ENCODE measurements at regions not wholly inside any gene's neighbourhood (a gene's known extent, or its start where the extent isn't known, plus 50 kb on each side); places are given as distances from the start of the nearest gene placed in this dataset.
"Not testable (repeated sequence)": the region's sequence is repeated elsewhere in the genome, so short reads cannot be mapped to it uniquely, and the experiment has no call there.

GRCh38 chr14:22390195-22390594 lies 198.8 kb downstream of the DAD1 start:
- no peak for DNase-seq (ENCODE audit: low read depth, low spot score)

- no peak for DNase-seq (ENCODE audit: low read depth, low spot score)
These were observed 200.1 kb downstream of the DAD1 start for GRCh38 chr14:22388669-22389595.

- no peak for DNase-seq (ENCODE audit: low read depth, low spot score)
These were observed 201.2 kb downstream of the DAD1 start for GRCh38 chr14:22387776-22388241.

DNA sequence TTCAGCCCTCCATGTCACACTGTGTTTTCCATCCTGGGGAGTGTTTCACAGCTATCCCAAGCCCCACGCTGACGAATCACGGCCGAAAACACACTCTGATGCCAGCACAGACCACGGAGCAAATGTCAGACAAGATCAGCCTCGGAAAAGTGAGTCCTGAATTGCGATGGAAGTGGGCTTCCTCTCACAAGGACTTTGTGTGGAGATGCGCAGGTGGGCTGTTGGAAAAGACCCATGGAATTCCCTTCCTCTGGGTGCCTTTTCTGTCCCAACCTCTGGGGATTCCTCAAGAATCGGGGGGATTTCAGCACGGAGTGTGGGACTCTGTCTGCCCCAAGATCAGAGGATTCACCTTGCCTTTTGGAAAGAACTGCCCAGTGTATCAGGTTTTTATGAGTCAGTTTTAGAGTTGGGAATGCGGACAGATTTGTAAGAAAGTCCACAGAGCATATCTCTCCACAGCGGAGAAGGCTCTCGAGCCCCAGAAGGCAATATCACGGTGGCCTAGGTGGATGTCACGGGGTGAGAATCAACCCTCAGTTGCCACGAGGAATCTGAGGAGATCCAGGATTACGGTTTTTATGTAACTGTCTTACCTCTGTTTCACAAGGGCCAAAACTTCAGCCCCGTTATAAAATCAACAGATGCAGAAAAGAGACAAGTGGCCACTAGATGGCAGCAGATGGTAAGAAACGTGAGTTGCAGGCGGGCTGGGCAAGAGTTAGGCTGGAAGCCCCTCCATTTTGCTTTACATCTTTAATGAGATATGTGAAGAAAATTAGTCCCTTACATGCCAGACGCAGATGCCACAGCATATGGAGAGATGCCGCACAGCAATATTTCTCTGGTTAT lies 201.9 kb downstream of the DAD1 start:
- peak; percentile 22 for DNase-seq (ENCODE audit: low read depth, low spot score)

DNA sequence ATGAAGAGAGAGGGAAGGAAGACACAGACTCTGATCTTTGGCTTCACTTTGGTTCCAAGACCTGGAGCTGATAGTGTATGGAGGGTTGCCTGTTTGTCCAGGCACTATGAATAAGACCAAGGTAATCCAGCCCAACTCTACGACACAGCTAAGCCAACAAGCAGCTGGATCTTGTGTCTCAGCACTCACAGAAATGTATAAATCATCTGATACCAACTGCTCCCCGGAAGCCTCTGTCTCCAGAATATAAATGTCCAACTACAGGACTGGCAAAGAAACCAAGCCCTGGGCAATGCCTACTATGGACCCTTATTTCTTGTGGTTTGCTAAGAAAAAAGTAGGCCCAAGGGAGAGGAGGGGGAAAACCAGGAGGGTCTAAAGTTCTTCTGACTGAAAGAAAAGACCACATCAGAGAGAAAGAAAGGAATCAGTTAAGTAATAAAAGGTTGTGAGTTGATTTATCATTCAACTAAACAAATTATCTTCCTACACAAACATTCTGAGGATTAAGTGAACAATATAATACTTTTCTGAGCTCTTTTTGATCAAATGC lies 204.0 kb downstream of the DAD1 start:
- no peak for DNase-seq (ENCODE audit: low read depth, low spot score)

GRCh38 chr14:22384167-22384549 lies 204.9 kb downstream of the DAD1 start:
- DNase-seq (ENCODE audit: low read depth, low spot score): no peak

- DNase-seq (ENCODE audit: low read depth, low spot score): no peak
These were observed 205.4 kb downstream of the DAD1 start for GRCh38 chr14:22383515-22384166.

DNA sequence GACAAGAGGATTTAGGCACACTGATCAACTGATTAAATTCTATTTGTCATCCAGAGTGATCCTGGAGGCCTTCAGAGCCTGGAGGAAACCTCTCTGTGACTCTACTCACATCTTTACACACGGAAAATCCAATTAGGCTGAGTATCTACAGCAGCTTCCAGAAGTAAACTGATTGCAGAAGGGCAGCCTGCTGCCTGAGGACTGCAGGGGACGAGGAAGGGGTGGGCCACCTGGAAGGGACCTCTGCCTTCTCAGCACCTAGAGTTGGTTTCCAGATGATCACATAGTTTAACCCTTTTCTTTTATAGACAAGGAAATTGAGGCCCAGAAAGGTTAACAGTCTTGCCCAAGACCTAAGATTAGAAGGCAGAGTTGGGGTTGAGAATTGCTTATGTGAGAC lies 206.1 kb downstream of the DAD1 start:
- DNase-seq (ENCODE audit: low read depth, low spot score): no peak

DNA sequence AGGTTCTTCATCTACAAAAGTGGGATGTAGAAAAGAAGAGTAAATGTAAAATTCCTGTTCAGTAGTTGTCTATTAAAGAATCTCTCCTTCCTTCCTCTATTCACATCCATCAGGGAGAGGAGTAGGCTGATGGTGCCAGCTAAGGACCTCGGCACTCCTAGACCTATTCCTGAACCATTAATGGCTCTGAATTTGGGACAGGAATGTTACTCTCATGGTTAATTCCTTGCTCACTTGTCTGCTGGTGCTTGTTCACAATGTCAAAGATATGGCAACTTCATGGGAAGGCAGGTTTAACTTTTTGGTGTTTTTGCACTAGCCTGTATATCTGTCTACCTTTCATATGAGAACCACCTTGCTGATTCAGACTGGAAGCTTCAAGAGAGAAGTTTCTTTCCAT lies 206.6 kb downstream of the DAD1 start:
- no peak for DNase-seq (ENCODE audit: low read depth, low spot score)

DNA sequence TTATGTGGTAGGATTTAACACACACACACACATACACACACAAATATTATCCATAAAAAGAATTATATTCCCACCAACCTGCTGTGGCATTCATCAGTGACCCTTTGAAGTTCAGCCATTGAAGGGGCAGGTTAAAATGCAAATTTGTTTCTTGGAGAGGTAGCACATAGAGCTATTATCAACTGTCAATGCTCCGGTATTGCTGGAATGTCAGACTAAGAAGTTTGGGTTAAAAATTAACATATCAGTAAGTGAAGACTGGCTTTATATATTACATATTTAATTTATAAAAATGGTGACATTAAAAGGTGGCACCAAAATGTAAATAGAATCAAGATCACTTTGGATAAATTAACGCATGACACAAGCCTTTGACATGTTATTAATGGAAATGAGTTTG lies 207.3 kb downstream of the DAD1 start:
- DNase-seq (ENCODE audit: low read depth, low spot score): no peak

- no peak for DNase-seq (ENCODE audit: low read depth, low spot score)
These were observed 207.6 kb downstream of the DAD1 start for GRCh38 chr14:22381408-22381760.

DNA sequence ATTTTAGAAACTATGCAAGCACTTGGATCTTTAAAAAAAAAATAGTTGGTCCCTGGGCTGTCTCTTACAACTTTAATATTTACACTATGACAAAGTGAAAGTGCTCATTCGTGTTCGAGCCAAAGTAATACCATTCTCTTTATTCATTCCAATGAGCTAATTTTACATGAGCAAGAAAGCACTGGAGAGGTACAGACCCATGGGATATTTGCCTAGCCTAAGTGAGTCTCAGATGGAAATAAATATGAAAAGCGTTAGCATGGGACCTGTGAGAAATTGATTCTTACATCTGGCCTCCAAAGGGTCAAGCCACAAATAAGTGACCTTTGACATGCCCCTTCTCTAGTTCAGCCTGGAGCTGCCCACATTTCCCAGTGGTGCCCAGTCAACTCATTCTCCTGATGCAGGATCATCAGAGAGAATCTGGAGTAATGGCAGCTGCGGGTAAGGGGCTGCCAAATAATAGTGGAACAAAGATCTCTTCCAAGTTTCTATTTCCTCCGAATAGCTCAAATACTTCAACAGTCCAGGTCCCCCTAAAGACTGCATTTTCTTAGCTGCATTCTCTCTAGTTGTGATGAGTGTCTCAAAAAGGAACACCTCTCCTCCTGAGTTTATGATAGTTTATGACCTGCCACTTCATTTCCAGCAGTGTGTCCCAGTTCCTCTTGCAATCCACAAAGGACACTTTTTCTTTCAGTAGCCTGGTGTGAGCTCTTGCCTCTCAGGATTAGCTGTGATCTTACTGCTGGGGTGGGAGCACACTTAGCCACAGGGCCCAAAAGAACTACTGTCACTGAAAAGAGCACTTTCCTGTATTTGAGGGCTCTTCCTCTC lies 208.2 kb downstream of the DAD1 start:
- no peak for DNase-seq (ENCODE audit: low read depth, low spot score)

DNA sequence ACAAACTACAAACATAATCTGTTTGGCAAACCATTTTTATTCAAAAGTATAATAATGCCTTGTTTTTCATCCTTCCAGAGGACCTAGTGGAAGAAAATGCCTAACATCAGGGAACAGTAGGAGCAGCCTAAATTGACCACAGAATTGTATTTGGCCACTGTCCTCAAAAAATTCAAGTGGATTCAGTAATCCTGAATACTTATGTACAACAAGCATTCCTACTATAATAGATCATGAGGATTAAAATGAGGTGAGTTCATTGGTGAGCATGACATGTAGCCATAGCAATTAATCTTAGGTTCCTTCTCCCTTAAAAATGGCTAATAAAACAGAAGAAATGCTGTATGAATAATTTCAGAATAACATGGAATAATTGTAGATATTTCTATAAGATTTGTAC lies 209.3 kb downstream of the DAD1 start:
- no peak for DNase-seq (ENCODE audit: low read depth, low spot score)

GRCh38 chr14:22378181-22378580 lies 210.8 kb downstream of the DAD1 start:
- no peak for DNase-seq (ENCODE audit: low read depth, low spot score)

- peak; percentile 7 for DNase-seq (ENCODE audit: low read depth, low spot score)
These were observed 213.6 kb downstream of the DAD1 start for GRCh38 chr14:22375321-22375930.

DNA sequence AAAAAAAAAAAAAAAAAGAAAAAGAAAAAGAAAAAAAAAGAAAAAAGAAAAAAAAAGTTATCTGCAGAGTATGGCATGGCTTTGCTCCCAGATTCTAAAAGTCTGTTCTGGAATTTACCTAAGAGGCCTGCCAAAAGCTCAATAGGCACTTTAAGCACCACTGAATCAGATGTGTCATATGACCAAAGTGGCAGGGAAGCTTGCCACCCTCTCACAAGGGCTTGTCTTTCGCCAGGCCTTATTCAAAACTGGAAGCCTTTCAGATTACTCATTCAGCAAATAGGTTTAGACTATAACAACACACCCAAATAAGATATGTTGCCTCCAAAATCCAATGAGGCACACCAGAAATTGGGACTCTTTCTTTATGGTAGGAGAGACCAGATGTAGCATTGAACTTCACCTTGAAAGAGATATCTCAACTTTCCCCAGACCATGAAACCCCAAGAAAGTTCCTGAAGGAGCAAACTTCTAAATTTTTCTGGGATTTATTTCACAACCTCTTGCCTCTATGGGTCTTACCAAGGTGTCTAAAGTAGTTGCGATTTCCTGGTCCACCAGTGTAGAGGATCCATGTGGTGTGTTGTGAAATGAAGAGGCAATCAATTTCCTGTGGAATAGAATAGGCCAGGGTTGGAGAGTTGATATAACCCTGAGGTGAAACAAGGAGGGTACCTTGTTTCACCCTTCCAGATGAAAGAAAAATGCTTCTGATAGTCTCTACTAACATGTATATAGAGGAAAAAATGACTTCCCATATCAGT lies 218.8 kb downstream of the DAD1 start:
- no peak for DNase-seq (ENCODE audit: low read depth, low spot score)

- DNase-seq (ENCODE audit: low read depth, low spot score): no peak
These were observed 230.3 kb downstream of the DAD1 start for GRCh38 chr14:22358726-22359125.

DNA sequence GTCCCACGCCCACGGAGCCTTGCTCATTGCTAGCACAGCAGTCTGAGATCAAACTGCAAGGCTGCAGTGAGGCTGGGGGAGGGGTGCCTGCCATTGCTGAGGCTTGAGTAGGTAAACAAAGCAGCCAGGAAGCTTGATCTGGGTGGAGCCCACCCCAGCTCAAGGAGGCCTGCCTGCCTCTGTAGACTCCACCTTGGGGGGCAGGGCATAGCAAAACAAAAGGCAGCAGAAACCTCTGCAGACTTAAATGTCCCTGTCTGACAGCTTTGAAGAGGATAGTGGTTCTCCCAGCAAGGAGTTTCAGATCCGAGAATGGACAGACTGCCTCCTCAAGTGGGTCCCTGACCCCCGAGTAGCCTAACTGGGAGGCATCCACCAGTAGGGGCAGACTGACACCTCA lies 239.7 kb downstream of the DAD1 start:
- not testable (repeated sequence) for DNase-seq (ENCODE audit: low read depth, low spot score)

DNA sequence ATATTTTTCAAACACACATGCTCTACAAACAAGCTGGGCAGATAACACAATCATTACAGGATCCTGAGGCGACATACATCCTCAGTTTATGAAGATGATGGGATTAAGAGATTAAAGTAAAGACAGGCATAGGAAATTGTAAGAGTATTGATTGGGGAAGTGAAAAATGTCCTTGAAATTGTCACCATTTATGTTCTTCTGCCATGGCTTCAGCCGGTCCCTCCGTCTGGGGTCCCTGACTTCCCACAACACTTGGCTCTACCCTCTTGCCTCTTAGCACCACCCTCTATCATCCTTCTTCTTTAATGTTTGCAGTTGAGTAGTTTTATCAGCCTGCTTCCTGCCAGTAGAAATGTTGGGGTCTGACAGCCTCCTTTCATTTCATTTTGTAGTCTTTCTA lies 244.4 kb downstream of the DAD1 start:
- no peak for DNase-seq (ENCODE audit: low read depth, low spot score)

GRCh38 chr14:22344209-22344608 lies 244.8 kb downstream of the DAD1 start:
- not testable (repeated sequence) for DNase-seq (ENCODE audit: low read depth, low spot score)
